LHCN-M2 (cell line): ENCODE measurements at regions not wholly inside any gene's neighbourhood (a gene's known extent, or its start where the extent isn't known, plus 50 kb on each side); places are given as distances from the start of the nearest gene placed in this dataset.
"Not testable (repeated sequence)": the region's sequence is repeated elsewhere in the genome, so short reads cannot be mapped to it uniquely, and the experiment has no call there.

ENCODE experiments used
- DNase-seq: peaks from one replicate; pipeline ENCODE4 v3.0.0-alpha.2; 2012; ENCODE audit warnings: low read depth

GRCh38 chr3:104244680-104245220 is 1122.0 kb upstream of the ALCAM start:
- no peak for DNase-seq

DNA sequence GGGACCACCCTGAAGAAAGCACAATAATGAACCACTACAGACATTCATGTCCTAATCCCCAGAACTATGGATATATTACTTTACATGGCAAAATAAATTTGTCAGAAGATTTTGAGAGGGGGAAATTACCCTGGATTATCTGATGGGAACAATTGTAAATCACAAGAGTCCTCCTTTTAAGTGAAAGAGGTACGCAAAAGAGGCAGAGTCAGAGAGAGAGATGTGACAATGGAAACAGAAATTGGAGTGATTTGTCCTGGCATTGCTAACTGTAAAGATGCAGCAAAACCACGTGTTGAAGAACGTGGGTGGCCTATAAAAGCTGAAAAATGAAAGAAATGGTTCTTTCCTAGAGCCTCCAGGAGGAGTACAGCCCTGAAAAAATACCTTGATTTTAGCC is 1121.4 kb upstream of the ALCAM start:
- no peak for DNase-seq

- no peak for DNase-seq
Measured at GRCh38 chr3:104245981-104246380, 1120.7 kb upstream of the ALCAM start.

DNA sequence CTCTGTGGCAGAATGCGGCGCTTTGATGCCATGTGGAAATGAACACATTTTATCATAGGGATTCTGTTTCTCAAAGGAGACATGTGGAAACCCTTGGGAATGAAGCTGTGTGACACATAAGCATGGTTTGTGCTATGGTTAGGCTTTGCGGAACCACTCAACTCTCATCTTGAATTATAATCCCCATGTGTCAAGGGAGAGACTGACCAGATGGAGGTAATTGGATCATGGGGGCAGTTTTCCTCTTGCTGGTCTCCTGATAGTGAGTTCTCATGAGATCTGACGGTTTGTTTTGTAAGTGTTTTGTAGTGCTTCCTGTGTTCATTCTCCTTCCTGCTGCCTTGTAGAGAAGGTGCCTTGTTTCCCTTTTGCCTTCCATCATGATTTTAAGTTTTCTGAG is 1109.2 kb upstream of the ALCAM start:
- no peak for DNase-seq

- no peak for DNase-seq
Measured at GRCh38 chr3:104263477-104263876, 1103.2 kb upstream of the ALCAM start.

DNA sequence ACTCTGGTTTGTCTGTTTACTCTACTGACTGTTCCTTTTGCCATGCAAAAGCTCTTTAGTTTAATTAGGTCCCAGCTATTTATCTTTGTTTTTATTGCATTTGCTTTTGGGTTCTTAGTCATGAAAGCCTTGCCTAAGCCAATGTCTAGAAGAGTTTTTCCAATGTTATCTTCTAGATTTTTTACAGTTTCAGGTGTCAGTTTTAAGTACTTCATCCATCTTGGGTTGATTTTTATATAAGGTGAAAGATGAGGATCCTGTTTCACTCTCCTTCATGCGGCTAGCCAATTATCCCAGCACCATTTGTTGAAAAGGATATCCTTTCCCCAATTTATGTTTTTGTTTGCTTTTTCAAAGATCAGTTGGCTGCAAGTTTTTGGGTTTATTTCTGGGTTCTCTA is 1100.5 kb upstream of the ALCAM start:
- not testable (repeated sequence) for DNase-seq

- DNase-seq, result no peak
Measured at GRCh38 chr3:104269771-104270170, 1096.9 kb upstream of the ALCAM start.

GRCh38 chr3:104273046-104273649 is 1093.6 kb upstream of the ALCAM start:
- DNase-seq, result peak; percentile 43

DNA sequence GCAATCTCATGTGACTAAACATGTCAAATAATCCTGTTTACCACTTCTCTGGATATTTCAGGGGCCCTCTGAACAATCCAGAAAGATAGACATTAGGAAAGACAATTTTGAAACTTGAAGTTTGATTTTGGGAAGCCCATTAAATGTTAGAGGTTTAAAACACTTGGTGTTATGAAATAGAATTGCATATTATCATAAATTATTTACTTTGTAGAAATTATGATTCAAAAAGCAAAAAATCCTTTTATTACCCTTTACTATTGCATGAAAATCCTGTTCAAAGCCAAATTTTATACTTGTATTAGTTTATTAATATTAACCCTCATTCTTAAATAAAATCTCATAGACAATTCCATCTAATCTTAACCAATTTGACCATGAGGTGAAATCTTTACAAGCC is 1091.5 kb upstream of the ALCAM start:
- no peak for DNase-seq

DNA sequence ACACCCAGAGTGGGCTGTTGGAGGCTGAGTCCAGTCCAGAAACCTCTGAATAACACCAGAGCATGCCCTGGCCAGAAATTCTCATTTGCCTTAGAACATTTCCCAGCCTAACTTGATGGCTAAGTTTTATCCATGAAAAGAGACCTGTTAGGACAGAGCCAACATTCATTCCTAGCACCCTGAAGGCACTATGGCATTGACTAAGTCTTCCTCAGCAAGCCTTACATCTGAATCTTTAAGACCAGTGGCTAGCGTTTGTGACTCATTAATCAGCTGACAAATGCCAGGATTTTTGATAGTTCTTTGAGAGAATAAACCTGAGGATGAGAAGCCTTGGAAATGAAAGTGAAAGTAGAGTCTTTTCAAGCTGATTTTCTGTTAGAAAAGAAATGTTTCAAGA is 1087.1 kb upstream of the ALCAM start:
- peak; percentile 74 for DNase-seq

DNA sequence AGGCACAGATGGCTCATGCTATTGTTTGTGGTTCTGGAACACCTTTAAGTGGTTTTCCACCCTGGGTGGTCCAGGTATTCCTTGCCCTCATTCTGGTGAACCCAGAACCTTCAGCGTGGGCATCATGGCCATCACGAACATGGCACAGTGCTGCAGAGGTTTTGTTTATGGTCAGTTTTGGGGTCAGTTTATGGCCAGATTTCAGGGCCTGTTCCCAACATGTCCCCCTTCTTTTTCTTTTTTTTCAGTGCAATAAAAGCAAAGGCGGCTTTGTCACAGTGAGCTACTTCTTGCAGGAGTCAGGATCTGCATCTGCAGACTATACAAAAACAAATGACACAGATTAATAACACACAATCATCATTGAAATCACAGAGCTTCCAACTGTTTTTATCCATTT is 1085.0 kb upstream of the ALCAM start:
- no peak for DNase-seq

GRCh38 chr3:104286645-104287044 is 1080.1 kb upstream of the ALCAM start:
- DNase-seq, result no peak

- no peak for DNase-seq
Measured at GRCh38 chr3:104291437-104291851, 1075.3 kb upstream of the ALCAM start.

- DNase-seq, result no peak
Measured at GRCh38 chr3:104291878-104292277, 1074.8 kb upstream of the ALCAM start.

GRCh38 chr3:104297617-104298016 is 1069.1 kb upstream of the ALCAM start:
- DNase-seq, result no peak

DNA sequence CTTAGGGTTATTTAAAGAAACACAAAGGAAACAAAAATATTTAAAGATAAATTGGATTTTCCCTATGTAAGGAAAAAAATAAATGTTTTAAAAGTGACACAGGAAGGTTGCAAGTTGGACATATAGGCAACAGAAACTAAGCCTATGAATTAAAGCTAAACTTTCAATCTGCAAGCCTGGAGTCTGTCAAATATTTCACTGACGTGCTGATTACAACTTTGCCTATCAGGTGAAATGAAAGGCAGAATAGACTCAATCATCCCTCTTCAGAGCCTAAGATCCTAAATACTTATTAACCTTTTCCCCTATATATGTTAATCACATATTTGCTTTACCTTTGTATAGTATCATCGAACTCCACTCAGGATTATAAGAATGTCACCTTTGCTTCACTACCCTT is 1068.0 kb upstream of the ALCAM start:
- no peak for DNase-seq

GRCh38 chr3:104316118-104316517 is 1050.6 kb upstream of the ALCAM start:
- peak; percentile 48 for DNase-seq

- DNase-seq, result no peak
Measured at GRCh38 chr3:104323226-104323625, 1043.5 kb upstream of the ALCAM start.

DNA sequence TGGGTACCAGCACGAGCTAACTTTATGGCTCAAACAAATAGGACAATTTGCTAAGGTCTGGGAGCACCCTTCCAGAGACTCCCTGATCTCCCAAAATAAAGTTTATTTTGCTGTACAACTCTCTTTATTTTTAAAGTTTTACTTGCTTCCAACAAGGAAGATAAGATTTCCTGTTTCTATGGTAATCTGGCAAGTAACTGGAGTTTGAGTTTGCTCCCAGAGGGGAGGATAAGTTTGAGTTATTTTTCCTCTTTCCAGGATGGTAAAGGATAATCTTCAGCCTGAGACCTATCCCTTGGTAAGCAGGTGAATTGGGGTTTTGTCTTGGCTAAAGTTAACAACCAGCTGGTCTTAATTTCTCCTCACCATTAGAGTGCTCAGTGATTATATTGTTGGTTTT is 1019.4 kb upstream of the ALCAM start:
- no peak for DNase-seq

DNA sequence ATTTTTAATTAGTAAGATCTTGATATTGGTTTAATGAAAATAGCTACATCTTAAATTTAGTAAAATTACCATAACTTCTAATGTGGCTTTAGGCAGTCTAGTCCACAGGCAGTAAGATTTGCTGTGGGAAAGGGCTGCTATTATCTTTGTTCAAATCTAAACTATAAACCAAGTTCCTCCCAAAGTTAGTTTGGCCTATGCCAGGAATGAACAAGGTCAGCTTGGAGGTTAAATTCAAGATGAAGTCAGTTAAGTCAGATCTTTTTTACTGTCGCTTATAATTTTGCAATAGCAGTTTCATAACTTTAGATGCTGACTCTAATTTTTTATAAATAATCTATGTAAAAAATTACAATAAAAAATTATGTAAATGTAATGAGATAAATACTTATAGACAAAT is 1016.9 kb upstream of the ALCAM start:
- no peak for DNase-seq

DNA sequence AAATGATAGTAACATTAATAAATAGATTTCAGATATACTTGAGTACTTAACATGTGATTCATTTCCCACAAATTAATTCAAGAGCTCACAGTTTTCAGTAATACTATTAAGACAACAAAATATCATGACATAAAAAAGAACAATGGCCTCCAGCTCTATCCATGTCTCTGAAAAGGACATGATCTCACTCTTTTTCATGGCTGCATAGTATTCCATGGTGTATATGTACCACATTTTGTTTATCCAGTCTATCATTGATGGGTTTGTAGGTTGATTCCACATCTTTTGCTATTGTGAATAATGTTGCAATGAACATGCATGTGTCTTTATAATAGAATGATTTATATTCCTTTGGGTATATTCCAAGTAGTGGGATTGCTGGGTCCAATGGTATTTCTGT is 1012.8 kb upstream of the ALCAM start:
- no peak for DNase-seq

GRCh38 chr3:104359546-104359945 is 1007.2 kb upstream of the ALCAM start:
- peak; percentile 82 for DNase-seq

GRCh38 chr3:104360038-104360437 is 1006.7 kb upstream of the ALCAM start:
- DNase-seq, result peak; percentile 31

GRCh38 chr3:104361748-104362147 is 1005.0 kb upstream of the ALCAM start:
- DNase-seq, result not testable (repeated sequence)
